NCI-H2196 (cell line): ENCODE measurements at regions not wholly inside any gene's neighbourhood (a gene's known extent, or its start where the extent isn't known, plus 50 kb on each side); places are given as distances from the start of the nearest gene placed in this dataset.

Experiments used
- DNase-seq: peaks from one replicate; lab custom pipeline; 2025; ENCODE audit not compliant: unreplicated experiment; lab: John Stamatoyannopoulos, UW

DNA sequence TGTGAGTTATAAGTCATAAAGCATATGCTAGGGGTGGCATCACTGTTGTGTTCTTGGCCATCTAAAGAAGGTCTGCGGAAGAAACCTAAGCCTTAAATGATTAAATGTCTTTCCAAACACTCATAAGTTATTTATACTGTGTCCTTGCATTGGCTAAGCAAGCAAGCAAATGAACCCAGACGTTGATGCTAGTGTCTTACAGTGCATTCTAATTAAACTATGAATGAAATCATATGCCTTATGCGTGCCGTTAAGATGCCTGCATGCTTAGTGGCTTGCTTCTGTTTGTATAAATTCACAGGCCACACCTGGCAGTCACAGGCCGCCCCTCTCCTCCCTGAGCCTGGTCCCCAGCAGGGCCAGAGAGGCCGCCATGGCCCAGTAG, 49.9 kb downstream of the RIN2 start:
- peak; percentile 8 for DNase-seq

DNA sequence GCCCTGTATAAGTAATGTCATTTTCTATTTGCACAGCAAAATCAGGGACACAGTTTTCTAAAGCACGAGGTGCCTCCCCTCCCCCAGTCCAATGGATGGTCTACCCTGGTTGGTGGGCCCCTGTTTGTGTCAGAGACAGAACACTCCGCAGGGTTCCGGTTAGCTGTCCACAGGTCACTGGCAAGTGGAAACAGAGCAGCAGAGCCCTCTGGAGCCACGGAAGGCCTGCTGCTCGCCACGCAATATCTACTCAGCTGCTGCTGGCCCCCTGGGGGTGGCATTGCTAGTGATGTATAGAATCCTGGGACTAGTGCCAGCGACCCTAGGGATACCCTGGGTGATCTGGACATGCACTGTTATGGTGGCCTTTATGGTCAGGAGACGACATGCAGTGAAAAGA, 50.4 kb downstream of the RIN2 start:
- DNase-seq = no peak

DNA sequence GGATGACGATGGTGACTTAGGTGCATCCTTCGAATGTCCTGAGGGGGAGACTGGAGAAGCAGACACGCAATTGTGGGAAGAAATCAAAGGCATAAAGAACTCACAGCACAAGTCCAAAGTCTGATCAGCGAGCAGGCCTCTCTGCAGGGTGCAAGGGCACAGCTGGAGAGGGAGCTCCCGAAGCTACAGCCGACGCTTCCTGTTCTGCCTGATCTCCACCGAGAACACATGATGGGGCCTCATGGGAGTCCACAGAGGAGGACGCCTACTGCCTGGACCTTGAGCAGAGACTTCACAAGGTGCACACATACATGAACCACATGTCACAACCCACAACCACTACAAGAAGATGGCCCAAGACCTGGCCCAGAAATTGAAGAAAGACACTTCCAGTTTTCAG, 51.4 kb downstream of the RIN2 start:
- DNase-seq = no peak

DNA sequence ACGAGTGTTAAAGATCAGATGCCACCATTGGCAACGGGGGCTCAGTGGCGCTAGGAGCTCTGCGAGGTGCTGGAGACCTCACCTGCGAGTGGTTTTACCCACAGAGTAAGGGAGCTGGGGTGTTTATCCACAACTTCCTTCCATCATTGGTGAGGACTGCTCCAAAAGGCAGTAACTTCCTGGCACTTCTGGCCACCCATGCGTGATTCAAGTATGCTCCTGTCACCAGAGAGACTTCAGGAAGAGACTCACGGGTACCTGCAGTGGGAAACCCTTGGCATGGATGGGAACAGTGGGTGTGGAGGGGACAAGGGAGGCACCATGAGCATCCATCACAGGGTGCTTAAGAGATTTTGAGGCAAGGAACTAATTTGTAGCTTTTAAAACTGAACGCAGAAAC, 53.2 kb downstream of the RIN2 start:
- no peak for DNase-seq

DNA sequence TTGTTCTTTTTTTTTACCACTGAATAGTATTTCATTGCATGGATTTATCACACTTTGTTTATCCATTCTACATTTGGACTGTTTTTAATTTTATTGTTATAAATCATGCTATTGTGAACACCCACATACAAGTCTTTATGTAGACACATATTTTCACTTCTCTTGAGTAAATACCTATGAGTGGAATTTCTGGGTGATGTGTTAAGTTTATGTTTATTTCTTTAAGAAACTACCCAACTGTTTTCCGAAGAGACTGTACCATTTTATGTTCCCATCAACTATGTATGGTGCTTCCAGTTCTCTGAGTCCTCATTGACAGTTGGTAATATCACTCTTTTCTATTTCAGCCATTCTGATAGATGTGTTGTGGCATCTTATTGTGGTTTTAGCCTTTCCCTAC, 54.0 kb downstream of the RIN2 start:
- DNase-seq = no peak

DNA sequence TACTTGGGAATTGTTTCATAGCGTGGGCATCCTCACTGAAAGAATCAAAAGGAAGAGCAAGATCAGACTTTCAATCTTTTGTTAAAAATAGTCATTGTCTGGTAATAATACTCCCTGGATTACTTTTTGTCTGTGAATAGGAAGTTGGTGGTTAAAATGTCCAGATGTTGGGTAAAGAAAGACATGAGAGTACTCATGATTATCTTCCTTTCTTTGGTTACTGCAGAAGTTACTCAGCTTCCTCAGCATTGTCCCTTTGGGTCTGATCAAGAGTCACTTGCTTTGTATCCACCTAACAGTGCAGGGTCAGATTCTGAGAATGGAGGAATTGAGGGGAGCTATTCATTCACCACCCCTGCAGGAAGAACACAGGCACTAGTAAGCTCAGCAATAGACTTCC, 54.6 kb downstream of the RIN2 start:
- DNase-seq = no peak

DNA sequence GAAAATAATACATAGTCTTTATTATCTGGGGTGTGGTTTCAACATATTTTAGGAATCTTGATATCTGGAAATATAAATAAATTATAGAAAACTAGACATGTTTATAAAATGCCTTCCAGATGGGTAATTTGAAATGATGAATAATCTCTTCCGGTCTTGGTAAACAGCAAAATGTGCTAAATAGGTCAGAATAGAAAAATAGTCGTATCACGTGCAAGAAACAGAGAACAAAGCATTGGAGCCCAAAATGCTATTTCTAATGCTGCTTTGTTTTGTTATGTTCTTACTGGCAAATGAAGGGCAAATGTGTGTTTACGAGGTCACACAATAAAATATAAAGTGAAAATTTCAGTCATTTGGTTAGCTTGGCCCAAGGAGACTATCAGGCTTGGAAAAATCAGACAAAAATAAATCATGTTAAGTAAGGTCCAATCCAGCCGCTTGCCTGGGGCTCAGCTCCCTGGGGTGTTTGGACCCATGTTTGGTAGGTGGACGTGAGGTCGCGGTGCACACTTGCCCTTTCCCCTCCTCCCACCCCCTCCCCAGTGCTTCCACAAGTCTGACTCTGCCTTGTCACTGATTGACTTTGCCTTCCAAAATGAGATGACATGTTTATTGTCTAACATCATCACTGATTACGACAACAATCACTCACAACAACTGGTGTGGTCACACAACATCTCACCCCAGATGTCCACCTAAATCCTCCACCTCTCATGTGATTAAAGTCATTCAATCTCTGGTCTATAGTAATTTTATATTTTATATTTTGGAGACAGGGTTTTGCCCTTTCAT, 56.0 kb downstream of the RIN2 start:
- DNase-seq = no peak

DNA sequence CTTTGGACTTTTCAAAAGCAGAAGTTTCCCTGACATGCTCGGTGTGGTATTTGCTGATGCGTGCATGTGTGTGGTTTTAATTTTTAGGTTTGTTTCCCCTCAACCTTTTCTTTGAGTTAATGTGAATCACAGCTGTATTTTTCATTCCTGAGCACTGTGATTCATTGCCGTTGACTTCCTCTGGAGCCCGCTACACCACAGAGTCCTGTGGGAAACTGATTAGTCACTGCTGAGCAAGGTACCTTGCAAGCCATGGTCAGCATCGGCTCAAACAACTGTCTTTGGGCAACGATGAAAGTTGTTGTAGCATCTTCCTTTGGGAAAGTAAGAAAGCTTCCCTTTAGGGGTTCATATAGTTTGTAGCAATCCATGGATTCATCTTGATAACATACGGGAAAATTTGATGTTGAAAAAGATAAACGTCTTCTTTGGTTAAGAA, 57.5 kb downstream of the RIN2 start:
- no peak for DNase-seq

DNA sequence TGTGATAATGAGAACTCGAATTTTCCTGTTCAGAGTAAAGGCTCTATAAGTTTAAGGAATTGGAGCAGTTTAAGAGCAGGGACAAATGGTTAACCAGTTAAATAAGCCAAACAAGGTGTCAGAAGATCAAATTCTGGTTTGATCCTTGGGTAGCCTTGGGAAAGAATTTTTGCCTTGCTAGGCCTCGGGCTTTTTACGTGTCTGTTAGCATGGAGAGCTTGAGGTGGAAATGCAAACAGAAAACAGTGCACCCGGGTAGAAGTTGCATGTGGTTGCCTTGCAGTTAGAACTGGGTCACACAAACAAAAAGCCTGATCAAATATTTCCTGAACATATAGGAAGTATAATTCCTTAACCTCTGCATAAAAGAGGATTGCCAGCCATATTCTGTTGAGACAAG, 58.3 kb downstream of the RIN2 start:
- DNase-seq = no peak

DNA sequence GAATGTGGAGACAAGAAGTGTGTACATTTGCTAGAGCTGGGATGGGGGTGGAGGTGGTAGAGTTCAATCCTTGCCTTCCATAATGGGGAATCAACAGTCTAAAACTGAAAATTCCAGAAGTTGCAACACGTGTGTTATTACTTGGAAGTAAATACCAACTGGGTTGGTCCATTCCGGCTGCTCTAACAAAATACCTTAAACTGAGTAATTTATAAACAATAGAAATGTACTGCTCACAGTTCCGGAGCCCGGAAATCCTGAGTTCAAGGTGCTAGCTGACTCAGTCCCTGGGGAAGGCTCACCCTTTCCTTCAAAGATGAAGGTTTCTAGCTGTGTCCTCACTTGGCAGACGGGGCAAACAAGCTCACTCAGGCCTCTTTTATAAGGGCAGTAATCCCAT, 59.0 kb downstream of the RIN2 start:
- DNase-seq = no peak

DNA sequence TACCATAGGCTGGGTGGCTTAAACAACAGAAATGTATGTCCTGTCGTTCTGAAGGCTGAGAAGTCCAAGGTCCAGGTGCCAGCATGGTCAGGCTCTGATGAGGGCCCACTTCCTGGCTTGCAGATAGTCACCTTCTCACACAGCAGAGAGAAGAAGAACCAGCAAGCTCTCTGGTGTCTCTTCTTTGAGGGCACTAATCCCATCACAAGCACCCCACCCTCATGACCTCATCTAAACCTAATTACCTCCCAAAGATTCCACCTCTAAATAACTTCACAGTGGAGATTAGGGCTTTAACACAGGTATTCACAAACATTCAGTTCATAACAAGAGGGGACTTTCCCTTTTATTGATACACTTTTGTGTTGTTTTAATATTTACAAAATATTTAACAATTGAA, 61.1 kb downstream of the RIN2 start:
- DNase-seq = no peak

DNA sequence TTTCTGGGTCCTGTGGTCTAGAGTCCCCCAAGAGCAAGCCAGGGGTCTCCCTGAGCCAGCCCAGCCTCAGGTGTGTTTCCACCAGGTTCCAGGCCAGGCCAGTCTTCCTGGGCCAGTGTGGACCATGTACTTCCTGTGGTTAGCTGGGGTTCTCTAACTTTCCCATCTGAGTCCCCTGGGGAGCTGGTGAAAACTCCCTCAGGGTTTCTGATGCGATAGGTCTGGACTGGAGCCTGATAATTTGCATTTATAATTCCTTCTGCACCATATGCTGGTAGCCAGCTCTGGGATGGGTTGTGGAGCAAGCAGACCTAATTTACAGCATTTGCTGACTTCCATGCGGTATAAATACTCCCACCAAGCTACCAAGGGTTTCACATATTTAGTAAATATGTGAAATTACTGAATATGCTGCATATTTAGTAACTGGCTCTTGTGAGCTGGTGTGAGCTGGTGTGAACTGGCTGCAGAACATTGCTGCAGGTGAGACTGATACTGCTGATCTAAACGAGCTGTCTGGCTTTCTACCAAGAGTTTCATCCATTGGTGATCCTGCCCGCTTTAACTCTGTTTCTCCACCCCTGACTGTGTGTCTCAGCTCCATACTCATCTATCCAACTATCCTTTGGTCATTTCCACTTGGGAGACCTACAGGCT, 62.6 kb downstream of the RIN2 start:
- no peak for DNase-seq

DNA sequence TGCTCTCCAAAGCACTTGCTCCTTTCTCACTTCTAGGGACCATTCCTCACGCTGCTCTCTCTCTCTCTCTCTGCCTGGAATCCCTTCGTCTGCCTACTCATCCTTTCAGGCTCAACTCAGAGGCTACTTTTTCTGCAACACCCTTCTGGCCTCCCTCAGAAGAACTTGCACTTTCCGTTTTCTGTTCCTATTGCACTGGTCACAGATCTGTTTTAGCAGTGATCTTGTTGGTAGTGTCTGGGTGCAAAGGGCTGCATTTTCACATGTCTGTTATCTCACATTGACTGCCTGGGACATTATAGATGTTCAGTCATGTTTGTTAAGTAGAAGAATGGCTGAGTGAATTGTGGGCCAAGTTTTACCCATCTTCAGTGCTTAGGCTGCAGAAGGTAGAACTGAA, 63.5 kb downstream of the RIN2 start:
- DNase-seq = no peak

DNA sequence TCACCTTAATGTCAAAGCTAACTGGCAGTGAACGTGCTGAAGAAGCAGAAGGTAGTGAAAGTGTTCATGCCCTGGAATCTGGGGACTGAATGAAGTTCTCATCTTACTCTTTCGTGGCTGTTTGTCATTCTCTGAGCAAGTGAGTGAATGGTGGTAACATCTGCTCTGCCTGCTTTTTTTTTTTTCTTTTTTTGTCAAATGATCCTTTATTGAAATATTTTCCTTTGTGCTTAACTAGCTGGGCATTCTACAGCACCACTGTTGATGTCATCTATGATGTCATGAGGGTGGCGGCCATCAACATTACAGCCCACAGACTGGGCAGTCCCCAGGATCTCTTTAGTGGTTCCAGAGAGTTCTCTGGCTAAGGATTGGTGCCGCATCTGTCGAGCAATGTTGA, 65.2 kb downstream of the RIN2 start:
- no peak for DNase-seq

DNA sequence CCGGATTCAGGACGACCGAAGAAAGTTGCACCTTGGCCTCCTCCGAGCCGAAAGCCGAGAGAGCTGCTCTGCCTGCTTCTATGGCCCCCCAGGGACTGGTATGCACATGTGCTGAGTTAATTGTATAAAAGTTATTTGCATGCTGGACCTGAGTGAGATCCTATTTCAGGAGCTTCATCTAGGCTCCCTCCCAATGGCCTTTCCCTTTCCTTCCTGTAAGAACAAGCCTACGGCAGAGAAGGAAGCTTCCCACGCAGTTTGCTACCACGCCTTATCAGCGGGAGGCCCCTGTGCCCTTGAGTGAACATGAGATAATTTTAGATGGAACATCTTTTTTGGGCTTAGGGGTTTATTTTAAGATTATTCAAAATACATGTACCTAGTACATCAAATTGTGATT, 65.9 kb downstream of the RIN2 start:
- DNase-seq = no peak

DNA sequence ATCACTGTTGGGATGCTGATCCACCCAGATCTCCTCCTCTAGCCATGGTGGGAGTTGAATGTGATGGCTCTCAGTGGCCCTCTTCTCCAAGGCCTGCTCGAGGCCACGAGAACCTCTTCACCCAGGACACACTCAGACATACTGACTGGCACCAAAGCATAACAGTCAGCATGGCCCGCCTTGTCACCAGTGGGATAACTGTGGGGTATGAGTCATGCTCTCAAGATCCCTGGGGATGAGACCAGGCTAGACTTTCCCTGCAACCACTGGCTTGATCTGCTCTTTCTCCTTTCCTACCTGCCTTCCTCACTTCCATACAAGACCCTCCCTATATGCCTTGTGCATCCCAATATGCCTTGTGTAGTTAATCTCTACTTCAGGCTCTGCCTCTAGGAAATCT, 66.8 kb downstream of the RIN2 start:
- DNase-seq = no peak

DNA sequence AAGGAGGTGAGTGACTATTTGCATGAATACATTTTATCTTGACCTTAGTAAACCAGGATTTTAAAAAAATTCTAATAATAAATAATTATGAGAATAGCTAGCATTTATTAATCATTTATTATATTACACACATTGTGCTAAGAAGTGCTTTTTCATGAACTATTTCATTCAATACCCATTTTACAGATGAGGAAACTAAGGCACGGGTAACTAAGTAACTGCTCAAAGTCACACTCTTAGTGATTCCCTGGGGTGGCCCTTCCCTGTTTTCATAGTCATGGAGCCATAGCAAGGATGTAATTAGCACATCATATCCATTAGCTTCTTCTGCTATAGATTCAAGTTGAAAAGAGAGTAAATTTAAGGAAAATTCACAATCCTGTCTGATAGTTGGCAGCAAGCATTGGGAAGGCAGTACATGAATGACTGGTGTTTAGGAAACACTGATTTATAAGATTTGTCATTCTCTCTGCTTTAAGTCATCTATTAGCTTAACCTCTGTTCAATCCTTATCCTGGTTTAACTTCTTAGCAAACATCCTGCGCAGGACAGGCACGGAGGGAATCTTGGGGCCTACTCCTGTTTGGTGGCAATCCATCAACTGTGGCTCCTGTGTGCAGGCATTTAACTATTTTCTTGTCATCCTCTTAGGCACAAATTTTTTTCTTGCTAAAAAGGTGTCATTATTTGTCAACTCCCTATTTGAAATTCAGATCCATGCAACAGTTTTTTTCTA, 68.3 kb downstream of the RIN2 start:
- no peak for DNase-seq

DNA sequence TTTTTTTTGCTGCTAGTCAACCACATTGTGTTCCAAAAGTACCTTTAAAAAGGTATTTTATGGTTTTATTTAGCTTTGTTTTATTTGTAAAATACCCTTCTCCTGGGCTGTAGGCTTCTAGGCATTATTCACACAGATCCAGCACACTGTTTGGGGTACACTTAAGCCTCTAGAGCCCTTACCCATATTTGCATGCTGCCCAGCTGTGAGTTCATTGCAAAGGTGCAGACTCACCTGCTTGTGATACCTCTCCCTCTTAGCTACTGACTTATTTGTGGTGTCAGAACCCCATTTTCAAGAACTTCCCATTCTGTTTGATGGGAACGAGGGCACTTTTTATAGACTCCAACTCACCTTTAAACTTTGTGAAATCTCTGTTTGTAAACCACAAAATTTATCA, 69.8 kb downstream of the RIN2 start:
- no peak for DNase-seq

DNA sequence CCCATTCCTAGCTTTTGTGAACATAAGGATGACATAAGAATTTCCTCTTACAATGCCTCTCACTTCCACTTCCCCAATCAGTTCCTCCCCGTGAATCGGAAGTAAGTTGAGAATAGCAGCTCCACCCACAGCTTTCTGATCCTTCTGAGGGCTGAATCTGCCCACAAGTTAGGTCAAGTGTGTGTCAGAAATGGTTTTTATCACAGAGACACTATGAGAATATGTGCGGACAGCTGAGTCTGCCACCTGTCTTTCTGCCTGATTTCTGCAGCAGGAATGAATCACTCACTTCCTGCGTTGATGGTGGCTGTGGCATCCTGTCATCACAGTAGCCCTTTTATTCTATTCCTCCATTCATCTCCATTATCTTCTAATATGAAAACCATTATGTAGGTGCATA, 70.2 kb downstream of the RIN2 start:
- no peak for DNase-seq

DNA sequence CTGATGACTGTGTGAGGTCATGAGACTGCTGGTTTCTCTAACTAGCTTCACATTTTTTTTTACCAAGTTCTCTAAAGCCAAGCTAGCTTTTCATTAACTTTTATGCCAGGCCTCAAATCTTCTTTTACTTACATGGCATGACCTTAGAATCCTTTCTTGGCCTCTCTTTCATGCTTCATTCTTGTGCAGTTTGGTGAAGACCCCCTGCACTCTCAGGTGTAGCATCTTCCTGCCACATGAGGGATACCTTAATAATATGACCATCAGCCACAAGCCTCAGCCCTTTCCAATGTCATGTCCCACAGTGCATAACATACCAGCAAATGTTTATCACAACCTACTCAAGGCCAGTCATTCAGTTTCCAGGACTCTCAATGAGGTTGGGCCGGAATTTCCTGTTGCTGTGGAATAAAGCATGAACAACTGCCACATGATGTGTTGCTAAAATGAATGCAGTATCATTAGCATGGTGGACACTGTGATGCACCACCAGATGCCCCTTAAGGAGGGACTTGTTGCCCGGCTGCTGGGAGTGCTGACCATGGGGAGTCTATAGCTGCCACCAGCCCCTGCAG, 72.2 kb downstream of the RIN2 start:
- no peak for DNase-seq

DNA sequence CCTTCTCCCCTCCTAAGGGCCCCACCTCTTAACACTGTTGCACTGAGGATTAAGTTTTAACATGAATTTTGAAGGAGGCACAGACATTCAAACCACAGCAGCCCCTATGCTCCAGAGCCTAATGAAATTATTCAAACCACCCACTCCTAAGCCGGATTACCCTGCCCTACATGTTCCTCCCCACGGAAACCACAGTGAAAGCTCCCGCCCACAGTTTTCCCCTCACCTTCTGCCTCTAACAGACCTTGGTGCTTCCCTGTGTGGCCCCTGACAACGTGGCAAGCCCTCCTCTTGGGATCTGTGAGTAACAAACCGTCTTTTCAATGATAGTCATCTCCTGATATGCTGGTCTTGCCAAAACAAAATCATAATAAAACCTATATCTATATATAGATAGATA, 74.8 kb downstream of the RIN2 start:
- DNase-seq = no peak

DNA sequence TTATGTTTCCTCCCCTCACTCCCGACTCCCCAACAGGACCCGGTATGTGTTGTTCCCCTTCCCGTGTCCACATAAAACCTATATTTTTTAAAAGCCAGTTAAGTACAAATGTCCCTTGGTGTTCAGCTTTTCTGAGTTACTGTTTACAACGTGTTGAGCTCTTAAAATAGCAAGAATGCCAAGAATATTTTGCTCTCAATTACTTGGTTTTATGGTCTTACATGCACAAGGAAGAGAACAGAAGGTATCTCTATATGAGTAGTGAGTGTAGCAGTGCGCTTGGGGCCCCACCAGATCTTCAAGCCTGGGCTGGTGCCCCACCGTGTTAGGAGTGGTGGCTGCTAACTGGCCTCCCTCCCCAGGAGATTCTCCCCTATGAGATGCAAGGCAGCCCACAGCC, 75.3 kb downstream of the RIN2 start:
- DNase-seq = no peak
